ENCODE measurements at regions not wholly inside any gene's neighbourhood (a gene's known extent, or its start where the extent isn't known, plus 50 kb on each side); places are given as distances from the start of the nearest gene placed in this dataset.
"Not testable (repeated sequence)": the region's sequence is repeated elsewhere in the genome, so short reads cannot be mapped to it uniquely, and the experiment has no call there.

DNA sequence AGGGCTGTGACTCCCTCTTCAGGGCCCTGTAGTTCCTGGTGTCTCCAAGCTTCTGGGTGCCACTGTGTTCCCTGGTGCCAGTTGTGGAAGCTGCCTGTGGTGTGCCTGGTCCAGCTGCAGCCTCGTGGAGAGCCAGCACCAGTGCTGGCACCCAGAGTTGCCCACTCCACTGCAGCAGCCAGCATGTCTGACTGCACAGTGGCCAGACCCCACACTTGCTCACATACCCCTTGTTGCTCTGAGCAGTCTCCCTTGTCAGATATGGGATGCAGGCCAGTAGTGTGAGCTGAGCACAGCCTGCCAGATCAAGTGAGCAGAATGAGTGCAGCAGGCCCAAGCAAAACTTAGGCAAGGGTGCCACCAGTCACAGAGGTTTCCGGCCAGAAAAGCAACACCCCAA, 108.6 kb downstream of the ZMAT1 start:
- no peak overlapping the region for H3K4me3 ChIP-seq (ENCODE audit: low read depth, low read length)
- TF ChIP-seq, protein P1, sequence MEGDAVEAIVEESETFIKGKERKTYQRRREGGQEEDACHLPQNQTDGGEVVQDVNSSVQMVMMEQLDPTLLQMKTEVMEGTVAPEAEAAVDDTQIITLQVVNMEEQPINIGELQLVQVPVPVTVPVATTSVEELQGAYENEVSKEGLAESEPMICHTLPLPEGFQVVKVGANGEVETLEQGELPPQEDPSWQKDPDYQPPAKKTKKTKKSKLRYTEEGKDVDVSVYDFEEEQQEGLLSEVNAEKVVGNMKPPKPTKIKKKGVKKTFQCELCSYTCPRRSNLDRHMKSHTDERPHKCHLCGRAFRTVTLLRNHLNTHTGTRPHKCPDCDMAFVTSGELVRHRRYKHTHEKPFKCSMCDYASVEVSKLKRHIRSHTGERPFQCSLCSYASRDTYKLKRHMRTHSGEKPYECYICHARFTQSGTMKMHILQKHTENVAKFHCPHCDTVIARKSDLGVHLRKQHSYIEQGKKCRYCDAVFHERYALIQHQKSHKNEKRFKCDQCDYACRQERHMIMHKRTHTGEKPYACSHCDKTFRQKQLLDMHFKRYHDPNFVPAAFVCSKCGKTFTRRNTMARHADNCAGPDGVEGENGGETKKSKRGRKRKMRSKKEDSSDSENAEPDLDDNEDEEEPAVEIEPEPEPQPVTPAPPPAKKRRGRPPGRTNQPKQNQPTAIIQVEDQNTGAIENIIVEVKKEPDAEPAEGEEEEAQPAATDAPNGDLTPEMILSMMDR (IDR thresholded peaks at IDR 0.05; ENCODE audit: low read depth, low read length, missing control alignments): no peak
- no peak for DNase-seq (ENCODE audit: low read depth)

DNA sequence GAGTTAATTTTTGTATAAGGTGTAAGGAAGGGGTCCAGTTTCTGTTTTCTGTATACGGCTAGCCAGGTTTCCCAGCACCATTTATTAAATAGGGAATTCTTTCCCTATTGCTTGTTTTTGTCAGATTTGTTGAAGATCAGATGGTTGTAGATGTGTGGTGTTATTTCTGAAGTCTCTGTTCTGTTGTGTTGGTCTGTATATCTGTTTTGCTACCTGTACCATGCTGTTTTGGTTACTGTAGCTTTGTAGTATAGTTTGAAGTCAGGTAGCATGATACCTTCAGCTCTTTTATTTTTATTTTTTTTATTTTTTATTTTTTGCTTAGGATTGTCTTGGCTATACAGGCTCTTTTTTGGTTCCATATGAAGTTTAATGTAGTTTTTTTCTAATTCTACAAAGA, 114.1 kb downstream of the ZMAT1 start:
- H3K4me3 ChIP-seq (ENCODE audit: low read depth, low read length); DNase-seq (ENCODE audit: low read depth): not testable (repeated sequence)

DNA sequence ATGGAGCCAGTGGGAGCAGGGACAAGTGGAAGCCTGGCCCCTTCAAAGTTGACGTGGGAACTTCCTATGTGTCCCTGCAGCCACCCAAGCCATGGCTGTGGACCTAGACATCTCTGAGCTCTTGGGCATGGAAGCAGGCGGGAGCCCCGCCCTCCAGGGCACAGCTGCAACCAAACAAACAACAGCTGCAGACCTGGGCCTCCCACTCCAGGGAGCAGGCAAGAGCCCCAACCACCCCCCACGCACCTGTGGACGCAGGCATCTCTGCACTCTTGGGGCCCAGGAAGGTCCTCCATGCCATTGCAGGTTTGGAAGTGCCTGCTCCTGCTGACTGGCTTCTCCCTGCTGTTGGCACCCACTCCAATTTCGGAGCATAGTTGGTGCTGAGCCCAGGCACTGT, 118.6 kb downstream of the ZMAT1 start:
- no peak overlapping the region for H3K4me3 ChIP-seq (ENCODE audit: low read depth, low read length)
- TF ChIP-seq, protein P1 (IDR thresholded peaks at IDR 0.05; ENCODE audit: low read depth, low read length, missing control alignments): no peak
- no peak for DNase-seq (ENCODE audit: low read depth)

DNA sequence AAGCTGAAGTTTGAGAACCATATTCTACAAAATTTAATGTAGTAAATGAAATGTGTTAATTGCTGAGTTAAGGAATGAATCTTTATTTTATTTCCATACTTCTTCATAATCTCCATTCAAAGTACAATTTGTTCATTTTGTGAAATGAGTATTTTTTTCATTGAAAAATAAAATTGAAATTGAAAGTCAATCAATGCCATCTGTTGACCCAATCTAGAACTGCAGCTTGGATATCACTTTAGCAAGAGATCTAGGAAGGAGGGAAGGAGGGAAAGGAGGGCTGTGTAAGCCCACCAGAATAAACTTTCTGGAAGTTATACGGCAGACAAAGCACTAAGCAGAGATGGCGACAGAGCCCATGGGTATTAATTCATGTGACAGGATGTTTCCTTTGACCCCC, 128.4 kb downstream of the ZMAT1 start:
- TF ChIP-seq, protein P1 (IDR thresholded peaks at IDR 0.05; ENCODE audit: low read depth, low read length, missing control alignments): peak; percentile 41
- H3K4me3 ChIP-seq (ENCODE audit: low read depth, low read length): no peak overlapping the region
- peak; percentile 0 for DNase-seq (ENCODE audit: low read depth)

DNA sequence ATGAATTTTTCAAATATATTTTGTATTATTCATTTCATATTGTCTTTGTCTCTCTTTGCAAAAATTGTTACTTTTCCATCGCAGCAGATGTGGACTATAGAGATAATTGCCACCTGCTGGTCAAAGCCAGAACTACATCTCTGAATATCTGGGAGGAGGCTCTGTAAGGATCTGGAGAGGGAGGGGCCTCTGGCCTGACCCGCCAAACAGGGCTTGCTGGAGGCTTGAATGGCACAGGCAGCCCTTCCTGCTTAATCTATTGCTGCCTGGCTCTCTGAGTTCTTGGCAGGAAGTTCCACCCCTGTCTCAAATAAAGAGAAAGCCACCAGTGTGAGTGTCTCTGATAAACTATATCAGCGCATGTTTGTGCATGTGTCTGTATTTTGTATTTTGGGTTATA, 132.4 kb downstream of the ZMAT1 start:
- TF ChIP-seq, protein P1 (IDR thresholded peaks at IDR 0.05; ENCODE audit: low read depth, low read length, missing control alignments): no peak
- H3K4me3 ChIP-seq (ENCODE audit: low read depth, low read length): no peak overlapping the region; the same call in 1 of the 2 replicates
- peak; percentile 71 for DNase-seq (ENCODE audit: low read depth)

DNA sequence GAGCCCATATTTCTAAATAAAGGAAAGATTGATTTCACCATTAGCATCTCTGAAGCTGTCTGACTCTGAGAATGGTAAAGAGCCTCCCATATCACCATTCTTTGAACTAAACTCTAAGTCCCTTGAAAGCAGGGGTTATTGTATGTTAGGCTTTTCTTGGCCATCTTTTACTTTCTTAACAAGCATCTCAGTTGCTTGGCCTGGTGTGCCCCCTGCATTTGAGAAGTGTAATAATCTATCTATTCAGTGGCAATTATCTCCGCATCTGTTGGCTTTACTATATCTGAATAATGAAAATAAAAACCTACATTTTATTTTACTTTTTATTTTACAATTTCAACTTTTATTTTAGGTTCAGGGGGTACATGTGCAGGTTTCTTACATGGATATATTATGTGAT, 128.3 kb upstream of the ARMCX2 start:
- no peak overlapping the region for H3K4me3 ChIP-seq (ENCODE audit: low read depth, low read length)
- TF ChIP-seq, protein P1 (IDR thresholded peaks at IDR 0.05; ENCODE audit: low read depth, low read length, missing control alignments): no peak
- DNase-seq (ENCODE audit: low read depth): no peak

DNA sequence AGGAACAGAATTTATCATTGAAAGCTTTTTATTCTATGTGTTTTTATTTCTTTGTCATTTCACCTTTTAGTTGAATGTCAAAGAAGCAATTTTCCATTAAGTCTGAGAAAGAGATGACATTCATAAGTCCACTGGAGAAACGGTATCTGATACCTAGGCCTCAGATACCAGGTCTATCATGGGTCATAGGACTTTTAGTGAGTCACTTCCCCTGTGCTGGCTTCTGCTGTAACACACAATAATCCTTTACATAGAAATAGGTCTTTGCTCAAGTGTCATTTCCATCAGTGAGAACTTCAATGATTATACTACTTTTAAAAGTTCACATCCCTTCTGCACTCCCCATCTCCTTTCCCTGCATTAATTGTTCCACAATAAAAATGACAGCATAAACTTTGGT, 125.5 kb upstream of the ARMCX2 start:
- TF ChIP-seq, protein P1 (IDR thresholded peaks at IDR 0.05; ENCODE audit: low read depth, low read length, missing control alignments): no peak
- no peak overlapping the region for H3K4me3 ChIP-seq (ENCODE audit: low read depth, low read length)
- no peak for DNase-seq (ENCODE audit: low read depth)

DNA sequence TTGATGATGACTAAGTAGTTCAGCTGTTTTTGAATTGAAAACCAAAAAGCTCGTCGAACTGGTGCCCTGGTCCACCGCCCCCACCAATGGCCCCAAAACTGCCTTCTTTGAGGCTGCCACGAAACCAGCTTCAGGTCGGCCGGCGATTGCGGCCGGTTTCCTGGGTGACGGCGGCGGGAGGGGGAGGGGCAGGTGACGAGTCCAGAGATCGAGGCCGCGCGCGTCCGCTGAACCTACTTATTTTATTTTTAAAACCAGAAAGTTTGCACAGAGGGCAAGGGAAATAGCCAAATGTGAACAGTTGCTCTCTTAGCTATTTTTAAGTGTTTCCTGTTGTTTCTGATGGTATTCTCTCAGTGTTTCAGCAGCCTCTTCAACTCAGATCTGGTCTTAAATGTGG, 120.8 kb upstream of the ARMCX2 start:
- not testable (repeated sequence) for H3K4me3 ChIP-seq (ENCODE audit: low read depth, low read length); DNase-seq (ENCODE audit: low read depth)
